NCI-H2196 (cell line): ENCODE measurements at regions not wholly inside any gene's neighbourhood (a gene's known extent, or its start where the extent isn't known, plus 50 kb on each side); places are given as distances from the start of the nearest gene placed in this dataset.
A peak's percentile ranks its signal among the peaks of the same experiment; 100 is the strongest.
"Not testable (repeated sequence)": the region's sequence is repeated elsewhere in the genome, so short reads cannot be mapped to it uniquely, and the experiment has no call there.

Source experiments
- DNase-seq: peaks from one replicate; lab custom pipeline; 2025; ENCODE audit not compliant: unreplicated experiment; lab: John Stamatoyannopoulos, UW

GRCh38 chr12:14207905-14208551 lies 157.5 kb upstream of the ATF7IP start:
- peak; percentile 6 for DNase-seq

DNA sequence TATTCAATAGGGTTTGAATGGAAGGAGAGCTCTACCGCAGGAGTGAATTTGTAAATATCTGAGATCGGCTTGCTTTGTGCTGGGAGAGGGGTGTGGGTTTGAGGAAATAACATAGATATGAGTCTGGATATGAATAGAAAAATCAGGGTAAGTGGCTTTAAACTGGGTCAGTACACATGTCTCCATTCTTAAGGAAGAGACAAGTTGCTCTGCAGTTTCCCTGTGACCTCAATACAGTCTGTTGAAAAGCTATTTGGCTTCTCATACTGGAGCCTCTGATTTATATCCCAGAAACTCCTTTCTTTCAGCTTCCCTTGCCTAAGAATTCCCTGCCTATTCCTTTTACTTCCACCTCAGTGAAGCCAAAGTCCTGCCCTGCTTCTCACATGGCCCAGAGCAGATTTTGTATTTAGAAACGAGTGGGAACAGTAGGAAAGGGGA lies 153.5 kb upstream of the ATF7IP start:
- DNase-seq, result no peak

DNA sequence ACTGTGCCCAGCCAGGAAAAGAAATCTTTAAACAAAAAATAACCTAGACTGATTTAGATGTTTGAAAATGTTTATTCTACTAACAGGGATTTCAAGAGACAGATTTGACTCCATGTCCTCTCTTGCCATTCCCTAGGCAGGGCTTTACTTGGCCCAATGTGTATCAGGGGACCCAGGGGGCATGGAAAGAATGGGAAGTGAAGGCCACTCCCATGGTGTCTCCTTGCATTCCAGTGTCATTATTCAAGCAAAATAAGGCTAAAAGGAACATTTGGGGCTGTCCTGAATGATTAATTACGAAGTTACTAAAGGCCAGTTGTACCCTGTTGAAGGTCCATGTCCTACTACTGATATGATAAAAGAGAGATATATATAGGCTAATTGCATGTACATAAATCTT lies 151.9 kb upstream of the ATF7IP start:
- no peak for DNase-seq

DNA sequence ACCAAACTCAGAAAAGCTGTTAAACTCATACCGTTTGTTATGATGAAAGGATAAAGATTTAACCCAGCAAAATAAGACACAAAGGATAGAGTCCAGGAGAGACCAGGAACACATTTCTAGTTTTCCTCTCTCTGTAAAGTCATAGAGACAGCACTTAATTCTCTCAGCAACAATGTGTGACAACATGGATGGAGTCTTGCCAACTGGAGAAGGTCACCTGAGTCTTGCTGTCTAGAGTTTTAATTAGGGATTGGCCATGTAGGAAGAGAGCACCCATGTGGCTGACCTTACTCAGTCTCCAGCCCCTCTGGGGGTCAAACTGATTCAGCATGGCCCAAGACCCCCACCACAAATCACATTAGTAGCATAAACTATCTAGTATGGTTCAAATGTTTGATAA lies 151.0 kb upstream of the ATF7IP start:
- no peak for DNase-seq

DNA sequence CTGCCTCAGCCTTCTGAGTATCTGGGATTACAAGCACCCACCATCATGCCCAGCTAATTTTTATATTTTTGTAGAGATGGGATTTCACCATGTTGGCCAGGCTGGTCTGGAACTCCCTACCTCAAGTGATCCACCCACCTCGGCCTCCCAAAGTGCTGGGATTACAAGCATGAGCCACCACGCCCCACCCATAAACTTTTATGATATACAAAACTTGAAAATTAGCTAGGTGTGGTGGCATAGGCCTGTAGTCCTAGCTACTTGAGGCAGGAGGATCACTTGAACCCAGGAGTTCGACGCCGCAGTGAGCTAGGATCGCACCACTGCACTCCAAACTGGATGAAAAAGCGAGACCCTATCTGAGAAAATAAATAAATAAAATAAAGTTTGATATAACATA lies 149.5 kb upstream of the ATF7IP start:
- not testable (repeated sequence) for DNase-seq

- no peak for DNase-seq
Observed at GRCh38 chr12:14216405-14217294, 148.8 kb upstream of the ATF7IP start.

- DNase-seq, result no peak
Observed at GRCh38 chr12:14219156-14219555, 146.3 kb upstream of the ATF7IP start.

DNA sequence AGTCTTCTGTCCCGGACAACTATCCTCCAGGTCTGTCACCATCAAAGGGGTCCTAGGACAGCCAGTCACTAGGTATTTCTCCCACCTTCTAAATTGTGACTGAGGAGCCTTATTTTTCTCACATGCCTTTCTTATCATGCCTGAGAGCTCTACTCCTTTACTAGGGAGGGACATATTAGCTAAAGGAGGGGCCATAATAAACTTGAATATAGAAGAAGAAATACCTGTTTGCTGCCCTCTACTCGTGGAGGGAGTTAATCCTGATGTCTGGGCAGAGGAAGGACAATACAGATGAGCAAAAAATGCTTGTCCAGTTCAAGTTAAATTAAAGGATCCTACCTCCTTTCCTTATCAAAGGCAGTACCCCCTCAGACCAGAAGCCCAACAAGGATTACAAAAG lies 145.8 kb upstream of the ATF7IP start:
- DNase-seq, result not testable (repeated sequence)

DNA sequence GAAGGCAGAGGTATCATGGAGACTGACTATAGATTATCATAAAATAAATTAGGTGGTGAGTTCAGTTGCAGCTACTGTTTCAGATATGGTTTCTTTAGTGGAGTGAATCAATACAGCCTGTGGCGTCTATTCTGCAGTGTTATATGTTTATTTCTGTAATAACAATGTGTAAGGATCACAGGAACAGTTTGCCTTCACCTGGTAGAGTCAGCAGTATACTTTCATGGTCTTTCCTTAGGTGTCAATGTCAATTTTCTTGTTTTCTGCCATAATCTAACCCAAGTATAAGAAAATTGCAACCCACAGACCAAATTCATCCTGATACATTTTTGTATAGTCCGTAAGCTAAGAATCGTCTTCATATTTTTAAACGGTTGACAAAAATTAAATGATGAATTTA lies 140.4 kb upstream of the ATF7IP start:
- no peak for DNase-seq

GRCh38 chr12:14235176-14235575 lies 130.3 kb upstream of the ATF7IP start:
- not testable (repeated sequence) for DNase-seq

DNA sequence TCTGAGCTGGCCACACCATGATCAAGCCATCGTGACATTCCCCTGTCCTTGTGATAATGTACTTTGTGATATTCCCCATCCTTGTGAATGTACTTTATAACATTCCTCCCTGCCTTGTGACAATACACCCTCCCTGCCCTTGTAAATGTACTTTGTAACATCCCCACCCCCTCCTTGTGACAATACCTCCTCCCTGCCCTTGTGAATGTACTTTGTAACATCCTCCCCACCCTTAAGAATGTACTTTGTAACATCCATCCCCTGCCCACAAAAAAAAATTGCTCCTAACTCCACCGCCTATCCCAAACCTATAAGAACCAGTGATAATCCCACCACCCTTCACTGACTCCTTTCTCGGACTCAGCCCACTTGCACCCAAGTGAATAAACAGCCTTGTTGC lies 128.8 kb upstream of the ATF7IP start:
- not testable (repeated sequence) for DNase-seq

GRCh38 chr12:14238221-14238792 lies 127.2 kb upstream of the ATF7IP start:
- DNase-seq, result peak; percentile 2

- DNase-seq, result no peak
Observed at GRCh38 chr12:14239350-14239934, 126.0 kb upstream of the ATF7IP start.

- DNase-seq, result no peak
Observed at GRCh38 chr12:14239935-14240872, 125.3 kb upstream of the ATF7IP start.

DNA sequence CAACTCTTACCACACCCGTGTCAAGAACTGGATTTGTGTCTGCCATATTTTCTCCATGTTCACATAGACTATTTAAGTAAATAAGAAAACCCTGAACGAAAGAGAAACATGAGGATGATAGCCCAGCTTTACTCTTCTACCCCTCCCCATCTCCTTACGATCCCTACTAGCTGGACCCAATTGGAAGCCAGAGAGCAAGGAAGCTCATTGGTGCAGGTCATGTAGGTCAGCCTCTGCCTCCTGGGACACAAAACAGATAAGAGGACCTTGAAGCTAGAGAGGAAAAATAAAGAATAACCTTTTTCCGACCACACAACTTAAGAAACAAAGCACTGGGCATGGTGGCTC lies 124.6 kb upstream of the ATF7IP start:
- no peak for DNase-seq

DNA sequence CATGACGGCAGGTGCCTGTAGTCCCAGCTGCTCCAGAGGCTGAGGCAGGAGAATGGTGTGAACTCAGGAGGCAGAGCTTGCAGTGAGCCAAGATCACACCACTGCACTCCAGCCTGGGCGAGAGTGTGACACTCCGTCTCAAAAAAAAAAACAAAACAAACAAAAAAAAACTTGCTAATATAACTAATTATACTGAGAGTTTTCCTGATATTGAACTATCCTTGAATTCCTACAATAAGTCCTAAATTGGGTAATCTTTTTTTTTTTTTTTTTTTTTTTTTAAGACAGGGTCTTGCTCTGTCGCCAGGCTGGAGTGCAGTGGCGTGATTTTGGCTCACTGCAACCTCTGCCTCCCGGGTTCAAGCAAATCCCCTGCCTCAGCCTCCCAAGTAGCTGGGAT lies 122.7 kb upstream of the ATF7IP start:
- not testable (repeated sequence) for DNase-seq

DNA sequence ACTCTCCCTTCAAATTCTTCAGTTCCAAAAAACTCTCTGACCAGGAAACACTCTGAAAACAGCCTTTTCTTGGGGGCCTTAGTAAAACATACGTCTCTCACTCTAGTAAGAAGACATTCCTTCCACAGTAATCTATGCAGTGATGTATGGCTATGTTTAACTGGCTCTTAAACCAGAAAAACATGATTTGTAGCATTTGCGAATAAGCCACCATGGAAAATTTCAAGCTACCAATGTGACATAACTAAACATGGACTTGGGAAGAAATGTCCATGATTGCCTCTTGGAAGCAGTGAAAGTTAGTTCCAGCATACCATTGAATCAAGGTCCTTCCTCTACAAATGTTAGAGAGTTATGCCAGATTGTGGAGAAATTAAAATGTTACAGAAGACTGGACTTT lies 121.5 kb upstream of the ATF7IP start:
- no peak for DNase-seq

DNA sequence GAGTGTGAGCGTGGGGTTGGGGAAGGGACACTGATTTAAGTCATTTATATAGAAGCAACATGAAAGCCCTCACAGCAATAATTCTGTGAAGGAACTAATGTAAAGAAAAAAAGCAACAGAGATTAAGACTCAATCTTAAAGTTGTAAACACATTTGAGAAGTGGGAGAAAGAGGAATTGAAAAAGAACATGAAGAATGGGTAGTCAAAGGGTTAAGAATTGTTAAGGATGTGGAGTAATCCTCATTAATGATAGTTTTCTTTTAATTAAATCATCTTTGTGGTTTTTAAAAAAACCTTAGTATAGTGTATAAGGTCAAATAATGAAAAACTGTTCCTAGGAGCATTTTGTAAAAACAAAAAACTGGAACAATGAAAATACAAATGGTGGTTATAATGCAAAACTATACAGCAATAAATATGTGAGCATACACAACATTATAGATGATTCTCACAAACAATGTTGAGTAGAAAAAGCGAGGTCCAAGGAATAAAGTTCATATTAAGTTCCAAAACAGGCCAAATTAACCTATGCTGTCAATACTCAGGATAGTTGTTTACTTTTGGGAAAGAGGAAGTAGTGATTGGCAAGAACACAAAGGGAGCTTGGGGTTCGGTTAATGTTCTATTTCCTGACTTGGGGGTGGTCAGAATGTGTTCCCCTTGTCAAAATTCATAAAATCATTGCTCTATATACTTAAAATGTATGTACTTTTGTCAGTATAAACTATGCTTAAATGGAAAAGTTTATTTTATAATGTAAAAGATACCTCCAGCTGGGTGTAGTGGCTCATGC lies 120.4 kb upstream of the ATF7IP start:
- DNase-seq, result no peak

- no peak for DNase-seq
Observed at GRCh38 chr12:14247166-14247565, 118.3 kb upstream of the ATF7IP start.

DNA sequence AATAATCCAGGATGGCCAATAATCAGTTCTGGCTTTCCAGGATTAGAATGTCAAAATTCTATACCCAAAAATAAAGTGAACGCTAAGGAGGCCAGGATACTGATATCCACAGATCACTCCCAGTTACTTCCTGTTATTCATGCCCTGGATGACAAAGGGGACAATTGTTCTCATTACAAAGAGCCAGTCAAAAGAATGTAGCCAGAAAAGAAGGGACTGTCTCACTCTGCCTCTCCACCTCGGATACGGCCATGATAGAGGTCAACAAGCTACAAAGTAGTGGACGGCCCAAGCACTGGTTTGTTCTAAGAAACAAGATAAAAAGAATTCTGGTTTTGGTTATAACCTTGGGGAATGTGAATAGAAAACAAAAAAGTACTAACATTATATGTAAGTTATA lies 116.1 kb upstream of the ATF7IP start:
- DNase-seq, result no peak
